ENCODE measurements at regions not wholly inside any gene's neighbourhood (a gene's known extent, or its start where the extent isn't known, plus 50 kb on each side); places are given as distances from the start of the nearest gene placed in this dataset.

GRCh38 chr14:71534506-71534905, 397.7 kb upstream of the RGS6 start:
- no peak for TF ChIP-seq YY1 (IDR thresholded peaks at IDR 0.05; ENCODE audit: insufficient read depth, insufficient read length)
- no peak for TF ChIP-seq SUZ12 (IDR thresholded peaks at IDR 0.05; ENCODE audit: extremely low read depth, insufficient read depth, insufficient read length)
